GM18861 (cell line): ENCODE measurements at regions not wholly inside any gene's neighbourhood (a gene's known extent, or its start where the extent isn't known, plus 50 kb on each side); places are given as distances from the start of the nearest gene placed in this dataset.
"Not testable (repeated sequence)": the region's sequence is repeated elsewhere in the genome, so short reads cannot be mapped to it uniquely, and the experiment has no call there.

Source experiments
- ATAC-seq: cut with Tn5 transposase; IDR thresholded peaks from one replicate; pipeline ENCODE4 v1.9.1; 2021; ENCODE audit not compliant: unreplicated experiment

DNA sequence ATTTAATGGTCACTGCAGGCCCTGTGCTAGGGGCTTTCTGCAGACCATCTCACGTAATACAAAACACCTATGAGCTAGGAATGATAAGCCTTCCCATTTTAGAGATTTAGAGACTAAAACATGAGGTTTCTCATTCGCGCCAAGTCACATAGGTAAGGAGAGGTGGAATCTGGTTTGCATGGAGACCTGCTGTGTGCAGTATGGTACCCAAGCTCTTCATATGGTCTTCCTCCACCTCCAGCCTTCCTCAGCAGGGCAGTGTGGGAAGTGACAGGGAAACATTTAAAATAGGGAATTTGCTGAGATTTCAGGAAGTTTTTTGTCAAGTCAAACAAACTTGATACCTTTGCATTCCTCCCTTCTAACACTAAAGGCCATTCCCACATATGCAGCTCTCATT is 337.6 kb downstream of the IL20RB start:
- no peak for ATAC-seq

DNA sequence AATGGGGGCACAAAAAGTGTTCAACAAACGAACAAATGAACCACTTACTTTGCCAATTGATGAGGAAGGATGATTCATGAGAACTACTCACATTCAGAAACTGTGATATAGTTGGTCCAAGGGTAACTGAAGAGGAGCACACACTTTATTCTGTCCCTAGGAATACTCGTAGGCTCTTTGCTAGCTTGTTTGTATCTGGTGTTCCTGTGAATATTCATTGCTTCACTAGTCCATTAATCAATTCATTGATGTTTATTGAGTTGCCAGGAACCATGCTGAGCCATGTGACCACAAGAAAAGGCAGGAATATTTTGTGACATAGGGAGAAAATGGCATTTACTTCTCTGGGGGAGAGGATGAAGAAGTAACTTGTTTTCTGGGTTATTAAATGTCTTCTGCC is 338.3 kb downstream of the IL20RB start:
- ATAC-seq: no peak

DNA sequence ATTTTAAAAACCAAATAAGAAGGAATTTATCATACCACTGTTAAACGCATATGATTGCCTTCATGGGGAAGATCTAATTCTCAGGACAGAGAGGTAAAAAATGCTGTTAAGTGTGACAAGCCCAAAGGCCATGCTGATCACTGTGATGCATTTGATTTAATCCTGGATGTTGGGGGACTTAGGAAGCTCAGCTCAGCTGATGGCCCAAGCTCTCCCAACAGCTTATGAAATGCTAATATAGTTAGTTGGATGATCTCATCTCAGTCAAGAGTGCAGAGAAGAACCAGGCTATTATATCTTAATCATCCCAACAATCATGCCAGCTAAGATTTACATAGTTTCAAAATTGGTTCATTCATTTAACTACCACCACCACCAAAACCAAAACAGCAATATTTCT is 340.0 kb downstream of the IL20RB start:
- no peak for ATAC-seq

DNA sequence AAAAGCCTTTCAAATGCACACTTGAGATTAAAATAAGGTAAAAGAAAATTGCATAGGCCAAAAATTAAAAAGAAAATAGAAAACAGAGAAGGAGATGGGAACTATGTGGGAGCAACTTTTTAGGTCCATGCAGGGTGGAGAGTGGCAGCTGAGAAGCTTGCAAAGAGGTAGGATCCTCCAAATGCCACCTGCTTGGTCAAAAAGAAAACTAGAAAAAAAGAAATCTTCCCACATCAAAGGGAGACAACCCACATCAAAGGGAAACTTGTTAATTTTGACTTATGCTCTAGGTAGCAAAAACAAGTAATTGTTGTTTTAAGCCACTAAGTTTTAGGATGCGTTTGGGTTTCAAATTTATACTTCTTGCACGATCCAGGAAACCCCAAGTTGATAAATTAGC is 342.9 kb downstream of the IL20RB start:
- no peak for ATAC-seq

DNA sequence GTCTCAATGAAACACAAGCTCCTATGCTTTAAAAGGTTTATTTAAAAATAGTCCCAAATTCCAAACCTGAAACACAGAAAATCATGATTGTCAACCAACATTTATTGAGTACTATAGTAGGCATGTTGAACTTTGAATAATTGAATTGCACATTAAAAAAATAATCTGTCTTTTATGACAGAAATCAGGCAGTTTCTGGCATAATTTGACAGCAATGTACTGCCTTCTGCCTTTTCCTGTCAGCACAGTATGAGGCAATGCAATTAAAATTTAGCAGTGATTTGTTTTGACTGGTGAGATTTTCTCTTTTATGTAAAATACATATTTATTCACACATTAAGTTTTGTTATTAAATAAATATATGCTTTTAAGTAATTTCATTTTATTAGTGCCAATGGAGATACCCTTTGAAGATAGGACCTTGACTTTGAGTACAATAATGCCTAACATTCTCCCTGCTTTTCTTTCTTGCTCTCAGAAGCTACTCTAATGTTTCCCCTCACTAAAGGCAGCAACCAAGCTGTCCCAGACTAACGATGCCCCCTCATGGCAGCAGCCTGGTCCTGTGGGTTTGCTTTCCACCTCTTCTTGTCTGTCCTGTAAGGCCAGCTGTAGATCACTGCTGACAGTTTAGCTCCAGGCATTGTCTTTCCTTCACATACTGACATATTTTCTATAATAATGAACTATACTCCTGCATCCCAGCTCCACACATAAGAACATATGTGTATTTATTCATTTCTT is 346.7 kb downstream of the IL20RB start:
- no peak for ATAC-seq

DNA sequence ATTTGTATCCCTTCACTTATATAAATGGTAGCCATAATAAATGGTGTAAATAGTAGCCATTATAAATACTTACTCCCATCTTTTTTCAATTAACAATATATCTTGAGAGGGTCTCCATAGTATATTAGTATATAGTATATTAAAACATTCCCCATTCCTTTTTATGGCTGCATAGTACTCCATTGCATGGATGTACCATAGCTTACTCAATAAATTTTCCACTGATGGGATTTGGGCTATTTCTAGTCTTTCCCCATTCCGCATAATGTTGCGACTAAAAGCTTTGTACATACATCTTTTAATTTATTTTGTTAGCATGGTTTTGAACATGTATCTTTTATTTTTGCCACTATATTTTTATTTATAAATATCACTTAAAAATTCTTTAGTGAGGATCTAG is 366.3 kb downstream of the IL20RB start:
- ATAC-seq: no peak

DNA sequence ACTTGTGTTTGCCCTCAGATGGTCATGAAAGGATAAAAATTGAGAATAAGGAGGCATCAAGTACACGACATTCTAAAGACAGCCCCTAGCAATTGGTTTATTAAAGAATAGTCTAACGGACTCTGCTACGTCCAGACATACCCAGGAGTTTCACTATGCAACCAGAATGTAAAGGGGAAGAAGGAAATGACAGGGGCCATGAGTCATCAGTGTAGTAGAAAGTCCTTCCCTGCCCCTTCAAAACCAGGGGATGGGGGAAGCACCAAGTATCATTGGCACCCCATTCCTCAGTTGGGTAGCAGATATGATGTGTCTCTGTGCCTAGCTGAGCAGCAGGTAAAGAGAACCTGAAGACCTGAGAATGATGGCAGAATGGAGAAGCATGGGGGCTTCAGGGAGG is 367.4 kb downstream of the IL20RB start:
- peak; percentile 77 for ATAC-seq

DNA sequence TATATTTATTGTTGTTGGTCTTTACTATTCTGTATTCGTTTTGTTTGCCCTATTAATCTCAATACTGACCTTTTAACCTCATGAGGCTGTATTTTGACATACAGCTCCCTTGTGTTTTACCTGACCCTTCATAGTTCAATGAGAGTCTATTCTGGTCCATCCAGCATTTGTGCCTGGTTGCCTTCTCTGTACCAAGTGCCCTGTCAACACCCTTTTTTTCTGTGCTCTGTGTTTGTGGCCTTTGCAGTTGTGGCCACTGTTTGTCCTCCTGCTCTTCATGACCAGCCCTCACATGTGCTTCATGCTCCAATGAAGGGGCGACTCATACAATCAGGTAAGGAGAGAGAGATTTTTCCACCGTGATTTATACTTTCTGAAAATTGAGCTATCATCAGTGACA is 368.2 kb downstream of the IL20RB start:
- no peak for ATAC-seq

DNA sequence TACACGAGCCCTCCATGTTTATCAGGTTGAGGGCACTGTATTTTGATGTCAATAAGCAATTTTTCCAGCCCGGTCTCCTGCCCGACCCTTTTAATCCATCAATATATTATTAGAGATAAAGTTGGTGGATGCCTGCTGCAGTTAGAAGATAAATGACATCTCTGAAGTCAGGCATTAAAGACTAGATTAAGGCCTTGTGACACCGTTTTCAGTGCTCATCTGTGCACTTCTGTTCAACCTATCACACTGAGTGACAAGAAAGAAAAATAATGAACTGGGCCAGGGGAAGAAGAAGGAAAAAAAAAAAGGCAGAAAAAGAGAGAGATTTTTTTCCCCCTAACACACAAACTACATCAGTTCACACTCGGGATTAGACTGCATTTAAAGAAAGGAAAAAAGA is 371.8 kb downstream of the IL20RB start:
- ATAC-seq: no peak

DNA sequence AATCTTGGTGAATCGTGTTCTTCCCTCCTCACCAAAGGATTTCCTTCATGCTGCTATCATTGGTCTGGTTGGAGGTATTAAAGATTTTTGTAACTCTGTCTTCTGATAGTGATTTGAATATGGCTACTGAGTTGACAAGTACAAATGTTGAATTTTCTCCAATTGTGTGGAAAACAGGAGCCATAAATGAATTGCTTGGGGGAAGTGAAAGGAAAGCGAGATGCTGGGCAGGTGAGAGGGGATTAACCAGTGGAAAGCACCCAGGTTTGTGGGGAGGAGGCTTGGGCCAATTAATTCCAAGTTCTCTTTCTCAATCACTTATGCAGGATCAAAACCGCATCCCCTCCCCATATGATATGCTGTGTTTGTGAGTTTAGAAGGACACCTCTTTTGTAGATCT is 372.5 kb downstream of the IL20RB start:
- ATAC-seq: no peak

DNA sequence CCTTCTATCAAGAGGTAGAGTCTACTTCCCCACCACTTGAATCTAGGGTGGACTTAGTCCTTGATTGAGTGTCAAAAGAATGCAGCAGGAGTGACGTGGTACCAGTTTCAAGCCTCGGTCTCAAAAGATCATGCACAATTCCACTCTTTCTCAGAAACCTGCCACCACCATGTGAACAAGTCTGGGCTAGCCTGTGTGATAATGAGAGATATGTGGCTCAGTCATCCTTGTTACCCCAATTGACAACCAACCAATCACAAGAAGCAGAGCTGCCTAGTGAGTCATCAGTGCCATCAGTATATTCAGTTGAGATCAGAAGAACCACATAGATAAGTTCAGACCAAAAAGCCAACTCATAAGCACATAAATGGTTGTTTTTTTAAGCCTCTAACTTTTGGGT is 374.5 kb downstream of the IL20RB start:
- no peak for ATAC-seq

DNA sequence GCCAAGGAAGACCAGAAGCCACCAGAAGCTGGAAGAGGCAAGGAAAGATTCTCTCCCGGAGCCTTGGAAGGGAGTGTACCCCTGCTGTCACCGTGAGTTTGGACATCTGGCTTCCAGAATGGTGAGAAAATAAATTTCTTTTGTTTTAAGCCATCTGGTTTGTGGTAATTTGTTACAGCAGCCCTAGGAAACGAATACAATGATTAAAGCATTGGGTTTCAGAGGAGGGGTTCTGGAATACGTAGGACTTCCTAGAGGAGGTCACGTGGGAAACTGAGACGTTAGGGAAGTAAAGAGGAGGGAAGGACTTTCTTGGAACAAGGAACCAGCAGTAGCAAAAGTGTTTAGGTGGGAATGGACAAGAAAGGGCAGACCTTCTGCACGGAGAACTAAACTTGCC is 377.7 kb downstream of the IL20RB start:
- ATAC-seq: no peak

DNA sequence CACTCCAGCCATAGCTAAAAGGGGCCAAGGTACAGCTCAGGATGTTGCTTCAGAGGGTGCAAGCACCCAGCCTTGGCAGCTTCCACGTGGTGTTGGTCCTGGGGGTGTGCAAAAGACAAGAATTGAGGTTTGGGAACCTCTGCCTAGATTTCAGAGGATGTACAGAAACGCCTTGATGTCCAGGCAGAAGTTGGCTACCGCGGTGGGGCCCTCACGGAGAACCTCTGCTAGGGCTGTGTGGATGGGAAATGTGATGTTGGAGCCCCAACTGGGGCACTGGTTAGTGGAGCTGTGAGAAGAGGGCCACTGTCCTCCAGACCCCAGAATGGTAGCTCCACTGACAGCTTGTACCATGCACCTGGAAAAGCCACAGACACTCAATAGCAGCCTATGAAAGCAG is 380.6 kb downstream of the IL20RB start:
- not testable (repeated sequence) for ATAC-seq

DNA sequence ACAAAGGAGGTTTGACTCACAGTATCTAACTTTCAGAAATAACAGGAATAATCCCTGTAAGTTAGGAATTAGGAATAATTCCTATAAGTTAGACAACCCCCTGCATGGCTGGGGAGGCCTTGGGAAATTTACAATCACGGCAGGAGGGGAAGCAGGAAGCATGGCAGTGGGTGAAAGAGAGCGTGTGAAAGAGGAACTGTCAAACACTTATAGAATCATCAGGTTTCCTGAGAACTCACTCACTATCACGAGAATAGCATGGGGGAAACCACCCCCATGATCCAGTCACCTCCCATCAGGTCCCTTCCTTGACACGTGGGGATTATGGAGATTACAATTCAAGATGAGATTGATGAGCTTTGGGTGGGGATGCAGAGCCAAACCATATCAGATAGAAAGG is 385.5 kb downstream of the IL20RB start:
- ATAC-seq: no peak

DNA sequence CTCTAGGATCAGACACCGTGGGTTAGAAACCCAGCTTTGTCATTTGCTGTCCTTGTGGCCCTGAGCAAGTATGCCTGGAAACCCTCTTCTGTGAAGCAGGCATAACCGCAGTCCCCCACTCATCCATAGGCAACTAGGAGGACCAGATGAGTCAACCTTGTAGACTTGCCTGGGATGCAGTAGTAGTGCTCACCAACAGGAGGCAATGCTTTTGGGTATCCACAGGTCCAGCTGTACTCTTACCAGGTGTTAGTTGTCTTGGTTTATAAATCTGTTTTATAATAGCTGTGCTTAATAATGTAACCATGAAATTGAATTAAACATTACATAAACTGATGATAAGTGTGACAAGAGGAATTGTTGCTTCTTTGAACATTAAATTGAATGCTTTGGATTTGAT is 389.3 kb downstream of the IL20RB start:
- ATAC-seq: no peak

DNA sequence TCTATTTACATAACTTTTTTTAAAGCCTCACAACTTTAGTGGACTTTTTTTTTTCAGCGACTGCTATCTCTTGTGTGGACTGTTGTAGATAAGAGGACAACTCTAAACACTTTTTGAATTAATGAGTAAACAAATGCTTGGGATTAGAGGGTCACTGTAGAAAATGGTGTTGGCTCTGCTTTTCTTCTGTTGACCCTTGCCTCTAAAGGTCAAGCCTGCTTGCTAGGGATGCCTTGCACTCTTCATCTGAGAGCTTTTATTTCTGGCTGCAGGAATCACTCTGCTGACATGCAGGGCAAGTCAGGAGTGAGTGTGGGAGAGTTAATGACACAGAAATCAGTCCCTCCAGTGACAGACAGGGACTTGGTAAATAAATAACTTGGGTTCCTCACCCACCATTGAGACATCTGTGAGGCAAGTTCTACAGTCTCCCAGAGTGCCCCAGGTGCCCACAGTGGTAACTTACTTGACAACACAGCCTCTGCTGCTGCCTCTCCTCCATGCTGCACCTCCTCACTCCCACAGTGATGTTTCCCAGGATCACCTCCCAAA is 390.1 kb downstream of the IL20RB start:
- no peak for ATAC-seq

DNA sequence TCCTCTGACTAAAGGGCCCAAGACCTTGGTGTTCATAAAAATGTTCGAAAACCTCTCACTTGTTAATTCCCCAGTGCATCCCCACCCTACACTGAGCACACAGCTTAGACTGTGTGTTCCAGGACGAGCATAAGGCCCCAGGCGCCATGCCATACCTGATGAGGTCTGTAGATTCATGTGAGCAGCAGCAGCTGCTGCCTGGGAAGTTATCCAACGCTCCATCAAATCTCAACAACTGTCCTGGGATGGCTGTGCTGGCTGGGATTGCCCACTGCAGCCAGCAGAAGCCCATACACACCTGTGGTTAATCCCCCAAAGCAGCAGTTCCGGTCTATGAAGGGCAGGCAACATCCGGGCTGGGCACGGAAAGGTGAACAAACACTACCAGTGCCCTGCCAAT is 391.2 kb downstream of the IL20RB start:
- no peak for ATAC-seq

DNA sequence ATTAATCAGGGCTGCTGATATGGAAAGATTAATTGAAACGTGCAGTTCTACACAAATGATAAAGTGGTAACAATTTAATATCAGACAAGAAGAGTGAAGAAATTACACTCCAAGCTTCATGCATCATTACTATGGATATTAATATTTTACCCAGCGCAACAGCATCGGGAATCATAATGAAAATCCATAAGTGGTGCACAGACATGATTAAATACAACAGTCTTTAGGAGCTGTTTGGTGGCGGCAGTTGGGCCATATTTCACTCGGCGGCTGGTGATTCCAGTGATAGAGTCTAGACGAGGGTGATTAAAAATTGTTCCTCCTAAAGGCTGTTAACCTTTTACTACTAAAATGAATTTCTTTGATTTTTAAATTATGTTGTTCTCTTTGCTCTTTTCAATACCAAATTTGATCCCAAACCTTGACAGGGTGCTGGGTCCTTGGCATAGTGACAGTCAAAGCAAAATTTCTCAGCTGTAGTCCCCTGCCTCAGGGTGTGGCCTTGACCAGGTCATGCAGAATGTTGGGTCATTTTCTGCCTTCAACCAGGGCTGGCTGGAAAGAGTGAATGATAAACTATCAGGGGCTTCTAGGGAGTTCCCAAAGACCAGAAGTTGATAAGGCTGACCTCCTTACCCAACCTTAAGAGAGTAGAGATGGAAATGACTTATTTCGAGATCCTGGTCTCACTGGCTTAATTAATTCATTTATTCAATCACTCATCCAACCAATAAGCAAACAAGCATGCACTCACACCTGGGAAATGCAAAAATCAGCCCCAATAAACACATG is 392.0 kb downstream of the IL20RB start:
- no peak for ATAC-seq

DNA sequence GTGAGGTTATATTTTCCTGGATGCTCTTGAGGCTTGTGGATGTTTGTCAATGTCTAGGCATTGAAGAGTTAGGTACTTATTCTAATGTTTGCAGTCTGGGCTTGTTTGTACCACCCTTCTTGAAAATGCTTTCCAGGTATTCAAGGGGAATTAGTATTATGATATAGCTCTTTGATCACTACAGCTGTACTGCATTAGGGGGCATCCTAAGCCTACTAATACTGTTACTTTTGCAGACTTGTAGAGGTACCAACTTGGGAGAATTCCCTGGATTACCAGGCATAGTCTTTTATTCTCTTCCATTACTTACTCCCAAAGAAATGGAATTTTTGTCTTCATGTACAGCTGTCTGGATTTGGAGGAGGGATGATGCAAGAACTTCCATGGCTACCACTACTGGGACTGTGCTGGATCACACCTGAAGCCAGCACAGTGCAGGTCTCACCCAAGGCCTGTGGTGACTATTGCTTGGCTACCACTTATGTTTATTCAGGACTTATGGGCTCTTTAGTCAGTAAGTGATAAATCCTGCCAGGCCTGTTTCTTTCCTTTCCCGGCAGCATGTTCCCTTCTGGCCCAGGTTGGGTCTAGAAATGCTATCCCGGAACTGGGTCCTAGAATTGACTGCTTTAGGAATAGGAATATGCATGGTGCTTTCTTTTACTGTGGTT is 402.9 kb downstream of the IL20RB start:
- ATAC-seq: no peak

DNA sequence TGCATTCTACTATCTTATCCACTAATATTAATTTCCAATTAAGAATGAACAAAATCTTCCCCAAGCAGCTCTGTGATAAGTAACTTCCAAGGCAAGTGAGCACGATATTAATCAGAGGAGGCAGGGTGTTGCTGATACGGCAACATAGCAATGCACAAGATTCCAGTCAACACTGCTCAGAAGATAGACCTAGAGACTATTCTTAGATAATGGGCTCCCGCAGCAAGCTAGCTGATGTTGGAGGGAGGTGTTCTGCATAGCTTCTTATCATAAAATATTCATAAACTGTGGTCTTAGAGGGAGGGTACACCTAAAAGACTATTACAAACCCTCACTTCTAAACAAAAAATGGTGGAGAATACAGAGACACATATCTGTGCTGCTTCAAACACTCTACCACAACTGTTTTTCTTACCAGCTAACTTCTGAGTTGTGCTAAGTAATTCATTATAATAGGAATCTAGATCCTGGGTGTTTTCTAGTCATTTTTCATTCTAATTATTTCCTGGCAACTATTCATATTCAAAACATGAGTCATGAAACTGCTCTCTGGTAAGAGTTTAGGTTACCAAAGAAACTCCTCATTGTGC is 382.0 kb upstream of the SOX14 start:
- ATAC-seq: no peak

DNA sequence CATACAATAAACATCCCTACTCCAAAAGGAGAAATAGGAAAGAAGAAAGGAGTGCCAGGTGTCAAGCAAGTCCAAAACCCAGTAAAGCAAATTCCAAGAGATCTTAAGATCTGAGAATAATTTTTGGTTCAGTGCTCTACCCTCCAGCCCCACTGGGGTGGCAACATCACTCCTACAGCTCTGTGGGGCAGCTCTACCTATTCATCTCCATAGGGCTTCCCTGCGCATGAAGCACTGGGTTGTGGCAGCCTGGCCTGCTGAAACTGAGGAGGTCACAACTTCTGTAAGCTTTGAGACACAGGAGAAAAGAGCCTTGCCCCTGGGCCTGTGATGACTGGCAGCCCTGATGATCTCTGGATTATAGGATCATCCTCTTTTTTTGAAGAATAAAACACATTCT is 378.2 kb upstream of the SOX14 start:
- ATAC-seq: no peak
